Ishikawa (cell line): ENCODE measurements at regions not wholly inside any gene's neighbourhood (a gene's known extent, or its start where the extent isn't known, plus 50 kb on each side); places are given as distances from the start of the nearest gene placed in this dataset.

Experiments
- CEBPB ChIP-seq: IDR thresholded peaks from 2 replicates; pipeline ENCODE4 v1.6.1; 2012
- CREB1 ChIP-seq: IDR thresholded peaks from 2 replicates; pipeline ENCODE4 v1.6.1; 2012; ENCODE audit warnings: low read depth
- EGR1 ChIP-seq: IDR thresholded peaks from 2 replicates; pipeline ENCODE4 v1.6.1; 2012
- EP300 ChIP-seq: IDR thresholded peaks from 2 replicates; pipeline ENCODE4 v1.6.1; 2012; ENCODE audit warnings: borderline replicate concordance
- FOXM1 ChIP-seq: IDR thresholded peaks from 2 replicates; pipeline ENCODE4 v1.6.1; 2012; ENCODE audit warnings: low read depth, borderline replicate concordance
- NFIC ChIP-seq: IDR thresholded peaks from 2 replicates; pipeline ENCODE4 v1.6.1; 2012
- RAD21 ChIP-seq: IDR thresholded peaks from 2 replicates; pipeline ENCODE4 v1.6.1; 2012; ENCODE audit warnings: low read depth
- TAF1 ChIP-seq: IDR thresholded peaks from 2 replicates; pipeline ENCODE4 v1.6.1; 2012; ENCODE audit warnings: low read depth, mild to moderate bottlenecking
- TCF12 ChIP-seq: IDR thresholded peaks from 2 replicates; pipeline ENCODE4 v1.6.1; 2012; ENCODE audit warnings: low read depth
- TEAD4 ChIP-seq: IDR thresholded peaks from 2 replicates; pipeline ENCODE4 v1.6.1; 2012
- YY1 ChIP-seq: IDR thresholded peaks from 2 replicates; pipeline ENCODE4 v1.6.1; 2012; ENCODE audit warnings: low read depth
- ZBTB7A ChIP-seq: IDR thresholded peaks from 2 replicates; pipeline ENCODE4 v1.6.1; 2012; ENCODE audit warnings: low read depth
- TF ChIP-seq, protein P1 (sequence below): IDR thresholded peaks from 2 replicates; pipeline ENCODE4 v1.6.1; 2012
- TF ChIP-seq, protein P2 (sequence below): IDR thresholded peaks from 2 replicates; pipeline ENCODE4 v1.6.1; 2012
- TF ChIP-seq, protein P3 (sequence below): IDR thresholded peaks from 2 replicates; pipeline ENCODE4 v1.6.1; 2012; ENCODE audit warnings: low read depth, mild to moderate bottlenecking

GRCh38 chr13:89752394-89752793, 1595.1 kb upstream of the MIR17HG start:
- TF ChIP-seq TEAD4 (no peak), TAF1 (no peak), TCF12 (no peak), CREB1 (no peak)
- TF ChIP-seq, protein P1, sequence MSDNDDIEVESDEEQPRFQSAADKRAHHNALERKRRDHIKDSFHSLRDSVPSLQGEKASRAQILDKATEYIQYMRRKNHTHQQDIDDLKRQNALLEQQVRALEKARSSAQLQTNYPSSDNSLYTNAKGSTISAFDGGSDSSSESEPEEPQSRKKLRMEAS = no peak

GRCh38 chr13:89755729-89756492, 1591.6 kb upstream of the MIR17HG start:
- TF ChIP-seq TCF12 = no peak
- TF ChIP-seq EGR1 = no peak
- no peak for TF ChIP-seq TEAD4
- no peak for TF ChIP-seq NFIC
- no peak for TF ChIP-seq FOXM1
- TF ChIP-seq, protein P2, sequence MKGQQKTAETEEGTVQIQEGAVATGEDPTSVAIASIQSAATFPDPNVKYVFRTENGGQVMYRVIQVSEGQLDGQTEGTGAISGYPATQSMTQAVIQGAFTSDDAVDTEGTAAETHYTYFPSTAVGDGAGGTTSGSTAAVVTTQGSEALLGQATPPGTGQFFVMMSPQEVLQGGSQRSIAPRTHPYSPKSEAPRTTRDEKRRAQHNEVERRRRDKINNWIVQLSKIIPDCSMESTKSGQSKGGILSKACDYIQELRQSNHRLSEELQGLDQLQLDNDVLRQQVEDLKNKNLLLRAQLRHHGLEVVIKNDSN = no peak
- no peak for TF ChIP-seq CEBPB
- no peak for TF ChIP-seq EP300
- TF ChIP-seq, protein P3, sequence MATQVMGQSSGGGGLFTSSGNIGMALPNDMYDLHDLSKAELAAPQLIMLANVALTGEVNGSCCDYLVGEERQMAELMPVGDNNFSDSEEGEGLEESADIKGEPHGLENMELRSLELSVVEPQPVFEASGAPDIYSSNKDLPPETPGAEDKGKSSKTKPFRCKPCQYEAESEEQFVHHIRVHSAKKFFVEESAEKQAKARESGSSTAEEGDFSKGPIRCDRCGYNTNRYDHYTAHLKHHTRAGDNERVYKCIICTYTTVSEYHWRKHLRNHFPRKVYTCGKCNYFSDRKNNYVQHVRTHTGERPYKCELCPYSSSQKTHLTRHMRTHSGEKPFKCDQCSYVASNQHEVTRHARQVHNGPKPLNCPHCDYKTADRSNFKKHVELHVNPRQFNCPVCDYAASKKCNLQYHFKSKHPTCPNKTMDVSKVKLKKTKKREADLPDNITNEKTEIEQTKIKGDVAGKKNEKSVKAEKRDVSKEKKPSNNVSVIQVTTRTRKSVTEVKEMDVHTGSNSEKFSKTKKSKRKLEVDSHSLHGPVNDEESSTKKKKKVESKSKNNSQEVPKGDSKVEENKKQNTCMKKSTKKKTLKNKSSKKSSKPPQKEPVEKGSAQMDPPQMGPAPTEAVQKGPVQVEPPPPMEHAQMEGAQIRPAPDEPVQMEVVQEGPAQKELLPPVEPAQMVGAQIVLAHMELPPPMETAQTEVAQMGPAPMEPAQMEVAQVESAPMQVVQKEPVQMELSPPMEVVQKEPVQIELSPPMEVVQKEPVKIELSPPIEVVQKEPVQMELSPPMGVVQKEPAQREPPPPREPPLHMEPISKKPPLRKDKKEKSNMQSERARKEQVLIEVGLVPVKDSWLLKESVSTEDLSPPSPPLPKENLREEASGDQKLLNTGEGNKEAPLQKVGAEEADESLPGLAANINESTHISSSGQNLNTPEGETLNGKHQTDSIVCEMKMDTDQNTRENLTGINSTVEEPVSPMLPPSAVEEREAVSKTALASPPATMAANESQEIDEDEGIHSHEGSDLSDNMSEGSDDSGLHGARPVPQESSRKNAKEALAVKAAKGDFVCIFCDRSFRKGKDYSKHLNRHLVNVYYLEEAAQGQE = no peak
- TF ChIP-seq, protein P1 = no peak
- no peak for TF ChIP-seq YY1
- TF ChIP-seq ZBTB7A = no peak

GRCh38 chr13:89763005-89763404, 1584.5 kb upstream of the MIR17HG start:
- TF ChIP-seq CEBPB = no peak
- TF ChIP-seq TCF12 = no peak
- TF ChIP-seq FOXM1 = no peak
- no peak for TF ChIP-seq ZBTB7A
- TF ChIP-seq, protein P2 = no peak
- no peak for TF ChIP-seq NFIC
- TF ChIP-seq, protein P3 = no peak
- TF ChIP-seq EP300 = no peak
- TF ChIP-seq, protein P1 = no peak
- TF ChIP-seq RAD21 = no peak
- no peak for TF ChIP-seq CREB1

DNA sequence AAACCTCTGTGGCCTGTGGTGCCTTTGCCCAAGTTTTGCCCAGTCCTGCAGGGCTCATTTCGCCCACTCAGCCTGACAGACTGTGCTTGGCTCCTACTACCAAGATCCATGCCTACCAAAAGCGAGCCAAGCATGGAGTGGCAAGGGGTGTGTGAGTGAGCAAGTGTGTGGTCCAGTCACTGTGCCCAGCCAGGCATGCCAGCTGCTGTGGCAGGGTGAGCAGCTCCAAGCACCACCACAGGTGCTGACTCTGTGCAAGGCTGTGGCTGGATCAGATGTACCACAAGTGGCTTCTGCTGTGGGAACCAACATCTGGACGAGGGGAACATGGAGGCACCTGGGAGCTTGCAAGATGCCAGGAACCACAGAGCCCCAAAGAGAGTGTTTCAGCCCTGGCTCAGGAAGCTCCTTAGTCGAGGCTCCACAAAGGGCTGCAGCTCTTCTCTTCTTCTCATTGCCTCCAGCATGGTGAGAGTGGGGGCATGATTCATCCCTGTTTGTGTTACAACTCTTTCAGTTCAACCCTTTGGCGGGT, 1564.2 kb upstream of the MIR17HG start:
- TF ChIP-seq ZBTB7A (no peak), TAF1 (no peak), RAD21 (no peak), FOXM1 (no peak), CREB1 (no peak), NFIC (no peak), TCF12 (no peak), CEBPB (no peak), EP300 (no peak), TEAD4 (no peak), YY1 (no peak), EGR1 (no peak)
- TF ChIP-seq, protein P3 = no peak
- TF ChIP-seq, protein P2 = no peak
- TF ChIP-seq, protein P1 = no peak
